AG10803 (cell line): ENCODE measurements at regions not wholly inside any gene's neighbourhood (a gene's known extent, or its start where the extent isn't known, plus 50 kb on each side); places are given as distances from the start of the nearest gene placed in this dataset.
"Not testable (repeated sequence)": the region's sequence is repeated elsewhere in the genome, so short reads cannot be mapped to it uniquely, and the experiment has no call there.

Source experiments
- DNase-seq: peaks from one replicate; pipeline ENCODE4 v3.0.0; 2010; ENCODE audit warnings: low read depth
- H3K4me3 ChIP-seq: 2 replicates; pipeline ENCODE4 v1.5.1; 2011; ENCODE audit warnings: mild to moderate bottlenecking, low read length, control low read depth
- TF ChIP-seq, protein P1 (sequence below): conservative IDR thresholded peaks from 2 replicates; pipeline ENCODE4 v1.5.1; 2011; ENCODE audit warnings: mild to moderate bottlenecking, low read length, control low read depth, inconsistent platforms

DNA sequence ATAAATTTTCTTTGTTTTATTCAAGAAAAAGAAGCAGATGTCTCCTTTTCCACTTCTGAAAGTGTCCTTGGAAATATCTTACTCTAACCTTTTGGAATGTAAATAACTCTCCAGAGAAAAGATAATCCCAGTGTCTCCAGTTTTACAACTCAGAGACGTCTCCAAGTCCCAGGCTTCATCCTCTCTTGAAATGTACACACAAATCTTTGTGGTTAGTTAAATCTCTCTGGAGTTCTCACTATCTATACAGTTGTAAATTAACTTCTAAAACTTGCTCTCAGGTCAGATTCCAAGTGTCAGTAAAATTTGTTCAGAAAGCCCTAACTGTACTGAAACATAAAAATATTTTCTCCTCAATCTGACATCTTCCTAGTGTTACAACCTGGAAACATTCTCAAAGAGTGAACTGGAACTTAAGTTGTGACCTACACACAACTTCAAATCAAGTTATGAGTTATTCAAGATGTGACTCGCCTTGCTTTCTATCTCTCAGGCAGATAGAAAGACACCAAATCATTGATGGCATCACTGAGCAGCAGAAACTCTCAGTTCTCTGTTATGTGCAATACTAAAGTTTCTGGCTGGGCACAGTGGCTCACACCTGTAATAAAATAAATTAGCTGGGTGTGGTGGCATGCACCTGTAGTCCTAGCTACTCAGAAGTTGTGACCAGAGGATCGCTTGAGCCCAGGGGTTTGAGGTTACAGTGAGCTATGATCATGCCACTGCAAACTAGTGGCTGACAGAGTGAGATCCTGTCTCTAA, 284.2 kb downstream of the RCHY1 start:
- H3K4me3 ChIP-seq, result no peak overlapping the region
- TF ChIP-seq, protein P1, sequence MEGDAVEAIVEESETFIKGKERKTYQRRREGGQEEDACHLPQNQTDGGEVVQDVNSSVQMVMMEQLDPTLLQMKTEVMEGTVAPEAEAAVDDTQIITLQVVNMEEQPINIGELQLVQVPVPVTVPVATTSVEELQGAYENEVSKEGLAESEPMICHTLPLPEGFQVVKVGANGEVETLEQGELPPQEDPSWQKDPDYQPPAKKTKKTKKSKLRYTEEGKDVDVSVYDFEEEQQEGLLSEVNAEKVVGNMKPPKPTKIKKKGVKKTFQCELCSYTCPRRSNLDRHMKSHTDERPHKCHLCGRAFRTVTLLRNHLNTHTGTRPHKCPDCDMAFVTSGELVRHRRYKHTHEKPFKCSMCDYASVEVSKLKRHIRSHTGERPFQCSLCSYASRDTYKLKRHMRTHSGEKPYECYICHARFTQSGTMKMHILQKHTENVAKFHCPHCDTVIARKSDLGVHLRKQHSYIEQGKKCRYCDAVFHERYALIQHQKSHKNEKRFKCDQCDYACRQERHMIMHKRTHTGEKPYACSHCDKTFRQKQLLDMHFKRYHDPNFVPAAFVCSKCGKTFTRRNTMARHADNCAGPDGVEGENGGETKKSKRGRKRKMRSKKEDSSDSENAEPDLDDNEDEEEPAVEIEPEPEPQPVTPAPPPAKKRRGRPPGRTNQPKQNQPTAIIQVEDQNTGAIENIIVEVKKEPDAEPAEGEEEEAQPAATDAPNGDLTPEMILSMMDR, result no peak
- DNase-seq, result no peak

GRCh38 chr4:75213480-75213879, 280.6 kb downstream of the PARM1 start:
- H3K4me3 ChIP-seq, result no peak overlapping the region
- TF ChIP-seq, protein P1, result no peak
- DNase-seq, result no peak

DNA sequence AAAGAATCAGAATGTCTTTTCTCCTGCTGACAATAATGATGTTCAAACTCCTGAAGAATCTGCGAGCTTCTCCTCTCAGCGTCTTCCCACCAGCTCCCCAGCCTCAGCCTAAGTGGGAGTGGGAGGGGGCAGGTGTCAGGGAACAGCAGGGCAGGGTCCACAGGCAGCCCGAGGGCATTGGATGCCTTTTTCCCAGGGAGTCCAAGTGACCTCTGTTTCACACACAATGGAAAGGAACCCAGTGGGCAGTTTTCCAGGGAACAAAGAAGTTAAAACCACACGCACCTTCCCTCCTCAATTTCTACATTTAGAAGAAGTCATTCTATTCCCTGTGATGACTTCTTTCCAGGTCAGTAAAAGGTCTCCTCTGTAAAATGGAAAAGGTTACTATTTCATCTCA, 278.5 kb downstream of the PARM1 start:
- no peak overlapping the region for H3K4me3 ChIP-seq
- no peak for DNase-seq
- TF ChIP-seq, protein P1, result no peak

DNA sequence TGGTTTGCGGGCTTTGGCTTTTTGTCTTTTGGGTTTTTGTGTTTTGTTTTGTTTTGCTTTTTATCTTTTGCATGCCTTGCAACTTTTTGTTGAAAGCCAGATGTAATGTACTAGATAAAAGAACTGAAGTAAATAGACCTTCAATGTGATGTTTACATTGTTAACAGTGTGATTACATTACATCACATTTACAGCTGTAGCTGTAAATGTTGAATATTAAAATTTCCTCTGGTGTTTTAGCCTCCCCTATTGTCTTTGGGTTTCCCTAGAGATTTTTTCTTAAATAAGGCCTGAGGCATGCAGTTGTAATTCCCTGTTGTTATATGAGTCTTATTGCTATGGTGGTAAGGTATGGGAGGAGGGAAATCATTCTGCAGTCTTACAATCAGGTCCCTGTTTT, 275.0 kb downstream of the PARM1 start:
- no peak for DNase-seq
- TF ChIP-seq, protein P1, result no peak
- H3K4me3 ChIP-seq, result no peak overlapping the region

GRCh38 chr4:75195111-75195510, 262.2 kb downstream of the PARM1 start:
- H3K4me3 ChIP-seq, result no peak overlapping the region
- no peak for DNase-seq
- TF ChIP-seq, protein P1, result no peak

DNA sequence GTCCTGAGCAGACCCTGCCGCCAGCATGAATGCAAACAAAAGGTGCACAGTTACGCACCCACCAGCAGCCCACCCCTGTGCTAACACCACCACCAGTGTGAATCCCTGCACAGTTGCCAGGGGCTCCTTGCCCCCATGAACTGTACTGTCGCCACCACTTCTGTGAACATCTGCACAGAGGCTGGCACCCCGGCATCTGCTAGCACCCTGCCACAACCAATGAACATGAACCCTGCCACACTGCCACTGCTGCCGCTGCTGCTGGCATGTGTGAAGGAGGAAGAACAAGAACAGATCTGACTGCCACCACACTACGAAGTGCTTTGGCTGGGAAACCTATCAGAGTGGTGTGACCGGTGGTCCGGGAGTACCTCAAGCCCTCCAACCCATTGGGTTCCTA, 261.3 kb downstream of the PARM1 start:
- no peak for DNase-seq
- H3K4me3 ChIP-seq, result no peak overlapping the region
- TF ChIP-seq, protein P1, result no peak

- H3K4me3 ChIP-seq, DNase-seq: not testable (repeated sequence)
Observed at GRCh38 chr4:75192182-75192581, 259.3 kb downstream of the PARM1 start.
